ENCODE measurements at regions not wholly inside any gene's neighbourhood (a gene's known extent, or its start where the extent isn't known, plus 50 kb on each side); places are given as distances from the start of the nearest gene placed in this dataset.

GRCh38 chr4:63524764-63525163, 884.5 kb downstream of the TECRL start:
- DNase-seq (no peak), ATAC-seq (ENCODE audit: poor library complexity) (no peak)
- TF ChIP-seq CTCF (IDR thresholded peaks at IDR 0.05) = no peak
- no peaks in the 10 kb centered on the region for H3K4me1 Mint-ChIP-seq (ENCODE audit: low read depth)
- intact Hi-C loops (cut with DNase I, micrococcal nuclease) = no loop called here
- H3K27ac ChIP-seq (ENCODE audit: low read depth in 1 of 2, low read length in 2 of 2) = no peak overlapping the region
- H3K27me3 ChIP-seq (ENCODE audit: control insufficient read depth in 1 of 2, insufficient read depth in 2 of 2, low read length in 2 of 2) = no peaks in the 10 kb centered on the region
- ChIA-PET POLR2A (no interaction called here), CTCF (no interaction called here)
- peaks cover 0 to 4% of the 10 kb centered on the region in 2 experiments for H3K9me3 ChIP-seq (ENCODE audit: control insufficient read depth in 1 of 2, insufficient read depth in 1 of 2, low read length in 2 of 2)
- H3K36me3 ChIP-seq (ENCODE audit: insufficient read depth, low read length) = no peaks in the 10 kb centered on the region
- peaks cover 2% of the 10 kb centered on the region for H3K9me3 Mint-ChIP-seq
- no peaks in the 10 kb centered on the region for H3K36me3 Mint-ChIP-seq (ENCODE audit: low read depth)
- no peak overlapping the region for H3K4me3 ChIP-seq (ENCODE audit: low read length)
- H3K27me3 Mint-ChIP-seq = no peaks in the 10 kb centered on the region
- H3K4me3 Mint-ChIP-seq = no peak overlapping the region
- no peaks in the 10 kb centered on the region for H3K4me1 ChIP-seq (ENCODE audit: insufficient read depth, low read length)
- no peak overlapping the region for H3K27ac Mint-ChIP-seq

- Histone ChIP-seq H3K4me1 (ENCODE audit: insufficient read depth, low read length) (no peaks in the 10 kb centered on the region), H3K27me3 (ENCODE audit: control insufficient read depth in 1 of 2, insufficient read depth in 2 of 2, low read length in 2 of 2) (no peaks in the 10 kb centered on the region), H3K36me3 (ENCODE audit: insufficient read depth, low read length) (no peaks in the 10 kb centered on the region), H3K27ac (ENCODE audit: low read depth in 1 of 2, low read length in 2 of 2) (no peak overlapping the region), H3K9me3 (ENCODE audit: control insufficient read depth in 1 of 2, insufficient read depth in 1 of 2, low read length in 2 of 2) (no peaks in the 10 kb centered on the region), H3K4me3 (ENCODE audit: low read length) (no peak overlapping the region)
- no peaks in the 10 kb centered on the region for H3K27me3 Mint-ChIP-seq
- CTCF ChIA-PET = no interaction called here
- no peak overlapping the region for H3K27ac Mint-ChIP-seq
- POLR2A ChIA-PET = no interaction called here
- DNase-seq = no peak
- peaks cover 21% of the 10 kb centered on the region for H3K9me3 Mint-ChIP-seq
- H3K4me1 Mint-ChIP-seq (ENCODE audit: low read depth) = no peaks in the 10 kb centered on the region
- intact Hi-C loops (cut with DNase I, micrococcal nuclease) = no loop called here
- no peak for TF ChIP-seq CTCF (IDR thresholded peaks at IDR 0.05)
- H3K36me3 Mint-ChIP-seq (ENCODE audit: low read depth) = no peaks in the 10 kb centered on the region
- no peak for ATAC-seq (ENCODE audit: poor library complexity)
- no peak overlapping the region for H3K4me3 Mint-ChIP-seq
These were observed 903.4 kb downstream of the TECRL start for GRCh38 chr4:63505714-63506460.

- Histone ChIP-seq H3K27ac (ENCODE audit: low read depth in 1 of 2, low read length in 2 of 2) (no peak overlapping the region), H3K27me3 (ENCODE audit: control insufficient read depth in 1 of 2, insufficient read depth in 2 of 2, low read length in 2 of 2) (no peaks in the 10 kb centered on the region), H3K36me3 (ENCODE audit: insufficient read depth, low read length) (no peaks in the 10 kb centered on the region), H3K4me3 (ENCODE audit: low read length) (no peak overlapping the region), H3K4me1 (ENCODE audit: insufficient read depth, low read length) (no peaks in the 10 kb centered on the region), H3K9me3 (ENCODE audit: control insufficient read depth in 1 of 2, insufficient read depth in 1 of 2, low read length in 2 of 2) (peaks cover 0 to 7% of the 10 kb centered on the region in 2 experiments)
- H3K4me1 Mint-ChIP-seq (ENCODE audit: low read depth) = no peaks in the 10 kb centered on the region
- intact Hi-C loops (cut with DNase I, micrococcal nuclease) = no loop called here
- ATAC-seq (ENCODE audit: poor library complexity) = no peak
- H3K27ac Mint-ChIP-seq = no peak overlapping the region
- H3K4me3 Mint-ChIP-seq = no peak overlapping the region
- ChIA-PET CTCF (no interaction called here), POLR2A (no interaction called here)
- DNase-seq = no peak
- TF ChIP-seq CTCF (IDR thresholded peaks at IDR 0.05) = no peak
- peaks cover 7% of the 10 kb centered on the region for H3K9me3 Mint-ChIP-seq
- no peaks in the 10 kb centered on the region for H3K27me3 Mint-ChIP-seq
- no peaks in the 10 kb centered on the region for H3K36me3 Mint-ChIP-seq (ENCODE audit: low read depth)
These were observed 916.0 kb downstream of the TECRL start for GRCh38 chr4:63493265-63493664.

Measured in CD4-positive, alpha-beta T cell (primary cell).